MM.1S (cell line): ENCODE measurements at regions not wholly inside any gene's neighbourhood (a gene's known extent, or its start where the extent isn't known, plus 50 kb on each side); places are given as distances from the start of the nearest gene placed in this dataset.

Source experiments
- EZH2 ChIP-seq: fragments of 300-600 bp; sonication (generic); optimal IDR thresholded peaks from 2 replicates; pipeline ENCODE3; 2017; ENCODE audit warnings: low read depth, mild to moderate bottlenecking, antibody characterized with exemption, low read length, mixed read lengths
- EZH2phosphoT487 ChIP-seq: fragments of 300-600 bp; sonication (generic); IDR thresholded peaks from 2 replicates; pipeline ENCODE4 v1.6.1; 2018; ENCODE audit warnings: antibody characterized with exemption, low read length
- TF ChIP-seq, protein P1 (sequence below): fragments of 300-600 bp; sonication (generic); IDR thresholded peaks from 2 replicates; pipeline ENCODE4 v1.5.1; 2016; ENCODE audit warnings: antibody characterized with exemption, low read length, mixed read lengths

- TF ChIP-seq, protein P1, sequence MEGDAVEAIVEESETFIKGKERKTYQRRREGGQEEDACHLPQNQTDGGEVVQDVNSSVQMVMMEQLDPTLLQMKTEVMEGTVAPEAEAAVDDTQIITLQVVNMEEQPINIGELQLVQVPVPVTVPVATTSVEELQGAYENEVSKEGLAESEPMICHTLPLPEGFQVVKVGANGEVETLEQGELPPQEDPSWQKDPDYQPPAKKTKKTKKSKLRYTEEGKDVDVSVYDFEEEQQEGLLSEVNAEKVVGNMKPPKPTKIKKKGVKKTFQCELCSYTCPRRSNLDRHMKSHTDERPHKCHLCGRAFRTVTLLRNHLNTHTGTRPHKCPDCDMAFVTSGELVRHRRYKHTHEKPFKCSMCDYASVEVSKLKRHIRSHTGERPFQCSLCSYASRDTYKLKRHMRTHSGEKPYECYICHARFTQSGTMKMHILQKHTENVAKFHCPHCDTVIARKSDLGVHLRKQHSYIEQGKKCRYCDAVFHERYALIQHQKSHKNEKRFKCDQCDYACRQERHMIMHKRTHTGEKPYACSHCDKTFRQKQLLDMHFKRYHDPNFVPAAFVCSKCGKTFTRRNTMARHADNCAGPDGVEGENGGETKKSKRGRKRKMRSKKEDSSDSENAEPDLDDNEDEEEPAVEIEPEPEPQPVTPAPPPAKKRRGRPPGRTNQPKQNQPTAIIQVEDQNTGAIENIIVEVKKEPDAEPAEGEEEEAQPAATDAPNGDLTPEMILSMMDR = no peak
- TF ChIP-seq EZH2 = no peak
- TF ChIP-seq EZH2phosphoT487 = no peak
Measured at GRCh38 chr5:173423452-173424117, 95.4 kb upstream of the STC2 start.
